Thyroid gland (tissue), 4 donors: ENCODE measurements at regions not wholly inside any gene's neighbourhood (a gene's known extent, or its start where the extent isn't known, plus 50 kb on each side); places are given as distances from the start of the nearest gene placed in this dataset.

Experiments used
- POLR2A ChIP-seq, 2 donors: fragments of 450-650 bp; IDR thresholded peaks; one replicate each; pipeline ENCODE4 v1.6.1; 2017; ENCODE audit warnings: antibody characterized with exemption in 2 of 2, mild to moderate bottlenecking in 2 of 2, moderate library complexity in 1 of 2
- TF ChIP-seq, protein P1 (sequence below), 6 experiments: fragments of 200-600 bp in 3 of 6; fragments of 450-650 bp in 3 of 6; sonication (generic) in 3 of 6; IDR thresholded peaks; one replicate each; pipeline ENCODE4 v1.5.1; 2016 to 2019; ENCODE audit warnings: antibody characterized with exemption in 6 of 6, mild to moderate bottlenecking in 2 of 6, inconsistent platforms in 1 of 6, moderate library complexity in 1 of 6

DNA sequence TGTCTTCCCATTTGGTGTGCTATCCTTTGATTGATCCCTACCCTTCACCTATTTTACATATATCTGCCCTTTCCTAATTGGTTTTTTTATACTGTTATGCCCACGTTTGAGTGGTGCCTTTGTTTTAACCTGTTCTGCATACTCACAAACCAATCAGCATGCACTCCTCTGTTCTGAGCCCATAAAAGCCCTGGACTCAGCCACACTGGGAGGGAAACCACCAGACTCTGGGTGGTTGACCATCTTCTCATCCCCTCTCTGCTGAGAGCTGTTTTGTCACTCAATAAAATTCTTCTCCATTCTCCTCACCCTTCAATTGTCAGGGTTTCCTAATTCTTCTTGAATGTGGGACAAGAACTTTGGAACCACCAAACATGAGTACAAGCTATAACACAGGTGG lies 989.8 kb downstream of the ADGRL2 start:
- TF ChIP-seq, protein P1, sequence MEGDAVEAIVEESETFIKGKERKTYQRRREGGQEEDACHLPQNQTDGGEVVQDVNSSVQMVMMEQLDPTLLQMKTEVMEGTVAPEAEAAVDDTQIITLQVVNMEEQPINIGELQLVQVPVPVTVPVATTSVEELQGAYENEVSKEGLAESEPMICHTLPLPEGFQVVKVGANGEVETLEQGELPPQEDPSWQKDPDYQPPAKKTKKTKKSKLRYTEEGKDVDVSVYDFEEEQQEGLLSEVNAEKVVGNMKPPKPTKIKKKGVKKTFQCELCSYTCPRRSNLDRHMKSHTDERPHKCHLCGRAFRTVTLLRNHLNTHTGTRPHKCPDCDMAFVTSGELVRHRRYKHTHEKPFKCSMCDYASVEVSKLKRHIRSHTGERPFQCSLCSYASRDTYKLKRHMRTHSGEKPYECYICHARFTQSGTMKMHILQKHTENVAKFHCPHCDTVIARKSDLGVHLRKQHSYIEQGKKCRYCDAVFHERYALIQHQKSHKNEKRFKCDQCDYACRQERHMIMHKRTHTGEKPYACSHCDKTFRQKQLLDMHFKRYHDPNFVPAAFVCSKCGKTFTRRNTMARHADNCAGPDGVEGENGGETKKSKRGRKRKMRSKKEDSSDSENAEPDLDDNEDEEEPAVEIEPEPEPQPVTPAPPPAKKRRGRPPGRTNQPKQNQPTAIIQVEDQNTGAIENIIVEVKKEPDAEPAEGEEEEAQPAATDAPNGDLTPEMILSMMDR (IDR thresholded peaks at IDR 0.05), result no peak
- no peak for TF ChIP-seq POLR2A (IDR thresholded peaks at IDR 0.05)
